HT-29 (cell line): ENCODE measurements at regions not wholly inside any gene's neighbourhood (a gene's known extent, or its start where the extent isn't known, plus 50 kb on each side); places are given as distances from the start of the nearest gene placed in this dataset.

Source experiments
- DNase-seq: peaks from one replicate; pipeline ENCODE4 v3.0.0-alpha.2; 2015; ENCODE audit warnings: low spot score

- no peak for DNase-seq
Observed at GRCh38 chr3:40853474-40853873, 328.7 kb downstream of the ZNF621 start.

- no peak for DNase-seq
Observed at GRCh38 chr3:40855871-40856270, 331.1 kb downstream of the ZNF621 start.

GRCh38 chr3:40858364-40859115 lies 333.8 kb downstream of the ZNF621 start:
- no peak for DNase-seq

- no peak for DNase-seq
Observed at GRCh38 chr3:40862946-40863345, 336.4 kb upstream of the CTNNB1 start.

DNA sequence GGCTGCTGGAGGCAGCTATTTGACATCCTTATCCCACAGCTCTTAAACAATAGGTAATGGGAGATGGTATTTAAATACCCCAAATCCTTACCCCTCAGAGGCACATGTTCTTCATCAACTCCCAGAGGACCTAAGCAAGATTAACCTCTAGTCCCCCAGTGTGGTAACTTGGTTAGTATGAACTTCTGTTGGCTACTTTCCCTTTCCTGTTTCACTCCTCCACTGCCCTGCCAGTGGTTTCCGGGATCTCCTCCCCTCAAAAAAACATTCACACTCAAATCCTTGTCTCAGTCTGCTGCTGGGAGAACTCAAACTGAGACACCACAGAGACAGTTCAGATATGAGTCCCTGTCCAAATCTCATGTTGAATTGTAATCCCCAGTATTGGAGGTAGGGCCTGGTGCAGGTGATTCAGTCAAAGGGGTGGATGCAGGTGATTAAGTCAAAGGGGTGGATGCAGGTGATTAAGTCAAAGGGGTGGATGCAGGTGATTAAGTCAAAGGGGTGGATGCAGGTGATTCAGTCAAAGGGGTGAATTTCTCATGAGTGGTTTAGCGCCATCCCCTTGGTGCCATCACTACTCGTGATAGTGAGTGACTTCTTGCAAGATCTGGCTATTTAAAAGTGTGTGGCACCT lies 335.0 kb upstream of the CTNNB1 start:
- no peak for DNase-seq

- DNase-seq = no peak
Observed at GRCh38 chr3:40864915-40865314, 334.4 kb upstream of the CTNNB1 start.

DNA sequence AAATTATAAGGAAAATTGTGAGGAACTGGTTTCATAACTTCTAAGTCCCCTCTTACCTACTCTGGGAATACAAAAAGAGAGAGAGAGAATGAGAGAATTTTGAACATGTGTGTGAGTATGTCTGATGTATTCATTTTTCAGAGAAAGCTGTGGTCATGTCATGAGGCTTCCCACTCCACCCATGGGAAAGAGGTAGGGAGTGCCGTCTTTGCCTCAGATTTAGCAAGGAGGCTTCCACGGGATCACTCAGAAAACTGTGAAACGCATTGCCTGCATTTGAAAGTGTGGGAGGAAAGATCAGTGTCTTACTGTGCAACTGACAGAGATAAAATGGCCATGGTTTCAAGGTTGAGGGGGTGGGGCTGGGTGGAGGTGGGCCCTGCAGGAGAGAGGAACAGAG lies 331.5 kb upstream of the CTNNB1 start:
- DNase-seq = no peak

DNA sequence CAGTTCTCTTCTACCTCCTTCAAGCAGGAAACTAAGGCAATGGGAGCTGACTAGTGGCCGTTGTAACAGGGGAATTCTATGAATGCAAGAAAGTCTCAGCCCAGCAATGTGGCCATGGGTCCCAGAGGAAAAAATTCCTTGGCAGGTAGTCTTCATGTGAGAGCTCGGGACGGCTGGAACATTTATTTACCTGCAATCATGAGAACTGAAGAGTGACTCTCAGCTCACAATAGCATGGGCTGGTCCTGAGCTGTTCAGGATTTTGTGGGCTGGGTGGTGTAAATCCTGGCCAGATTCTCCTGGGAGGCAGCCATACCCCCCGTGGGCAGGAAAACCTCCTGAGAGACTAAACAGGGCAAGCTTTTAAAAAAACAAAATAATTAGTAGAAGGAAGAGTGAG lies 330.3 kb upstream of the CTNNB1 start:
- no peak for DNase-seq

DNA sequence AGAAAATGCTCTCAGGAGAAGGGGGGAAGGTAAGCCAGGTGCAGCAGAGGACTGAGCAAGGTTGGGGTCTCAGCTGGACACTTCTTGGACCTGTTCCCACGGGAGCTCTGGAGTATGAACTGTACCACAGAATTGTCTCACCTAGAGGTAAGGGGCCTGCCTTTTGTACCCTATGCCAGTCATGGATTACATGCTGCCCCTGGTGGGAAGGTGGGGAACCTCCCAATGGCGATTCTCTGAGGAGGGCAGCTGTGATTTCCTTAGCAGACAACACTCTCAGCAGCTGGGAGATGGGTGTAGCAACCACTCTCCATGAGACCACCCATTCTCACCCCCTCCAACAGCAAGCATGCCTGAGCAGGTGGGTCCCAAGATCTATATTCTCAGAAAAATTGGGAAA lies 329.4 kb upstream of the CTNNB1 start:
- DNase-seq = no peak

GRCh38 chr3:40871394-40871793 lies 327.9 kb upstream of the CTNNB1 start:
- no peak for DNase-seq

GRCh38 chr3:40872258-40872920 lies 326.9 kb upstream of the CTNNB1 start:
- DNase-seq = no peak

- no peak for DNase-seq
Observed at GRCh38 chr3:40873476-40873875, 325.8 kb upstream of the CTNNB1 start.

DNA sequence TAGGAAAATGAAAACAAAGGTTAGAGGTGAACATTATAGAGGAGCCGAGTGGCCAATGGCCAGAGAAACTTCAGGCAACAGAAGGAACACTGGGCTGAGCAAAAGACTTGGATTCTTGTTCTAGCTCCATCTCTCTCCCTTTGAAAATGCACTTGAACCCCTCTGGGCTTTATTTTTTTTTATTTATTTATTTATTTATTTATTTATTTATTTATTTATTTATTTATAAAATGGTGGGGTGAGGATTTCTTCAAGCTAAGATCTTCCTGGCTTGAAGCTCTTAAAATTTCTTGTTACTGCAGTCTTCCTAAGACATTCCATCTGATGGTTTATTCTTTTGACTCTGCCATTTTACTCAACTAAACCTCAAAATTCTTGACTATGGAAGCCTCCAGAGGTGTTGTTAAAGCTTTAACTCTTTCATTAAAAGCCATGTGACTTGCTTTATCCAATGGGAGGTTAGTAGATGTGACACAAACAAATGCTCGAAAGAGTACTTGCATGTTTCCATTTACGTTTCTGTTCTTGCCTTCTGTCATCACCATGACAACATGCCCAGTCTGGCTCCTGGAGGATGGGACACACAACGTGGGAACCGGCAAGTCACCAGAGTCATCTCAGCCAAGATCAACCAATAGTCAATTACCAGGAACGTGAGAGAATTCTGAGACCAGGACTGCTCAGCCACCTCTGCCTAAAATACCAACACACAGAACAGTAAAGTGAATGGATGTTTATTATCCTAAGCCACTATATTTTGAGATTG lies 325.2 kb upstream of the CTNNB1 start:
- DNase-seq = no peak

- DNase-seq = no peak
Observed at GRCh38 chr3:40875581-40875980, 323.7 kb upstream of the CTNNB1 start.

DNA sequence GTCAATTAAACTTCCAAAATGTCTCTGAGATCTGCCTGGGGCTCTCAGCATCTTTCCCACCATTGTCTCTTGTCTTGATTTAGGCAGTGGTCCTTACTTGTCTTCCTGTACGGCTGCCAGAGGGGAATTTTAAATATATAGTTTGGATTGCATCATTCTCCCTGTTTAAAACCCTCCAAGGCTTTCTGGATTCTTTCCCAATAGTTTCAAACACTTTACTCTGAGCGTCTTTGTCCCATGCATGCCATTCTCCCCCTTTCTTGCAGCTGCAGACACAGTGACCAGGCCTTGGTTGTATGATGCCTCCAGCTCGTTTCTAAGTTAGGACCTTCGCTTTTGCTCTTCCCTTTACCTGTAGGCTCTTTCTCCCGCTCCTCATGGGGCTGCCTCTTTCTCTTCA lies 323.3 kb upstream of the CTNNB1 start:
- DNase-seq = no peak

- no peak for DNase-seq
Observed at GRCh38 chr3:40876496-40876895, 322.8 kb upstream of the CTNNB1 start.

- no peak for DNase-seq
Observed at GRCh38 chr3:40877631-40878463, 321.5 kb upstream of the CTNNB1 start.

DNA sequence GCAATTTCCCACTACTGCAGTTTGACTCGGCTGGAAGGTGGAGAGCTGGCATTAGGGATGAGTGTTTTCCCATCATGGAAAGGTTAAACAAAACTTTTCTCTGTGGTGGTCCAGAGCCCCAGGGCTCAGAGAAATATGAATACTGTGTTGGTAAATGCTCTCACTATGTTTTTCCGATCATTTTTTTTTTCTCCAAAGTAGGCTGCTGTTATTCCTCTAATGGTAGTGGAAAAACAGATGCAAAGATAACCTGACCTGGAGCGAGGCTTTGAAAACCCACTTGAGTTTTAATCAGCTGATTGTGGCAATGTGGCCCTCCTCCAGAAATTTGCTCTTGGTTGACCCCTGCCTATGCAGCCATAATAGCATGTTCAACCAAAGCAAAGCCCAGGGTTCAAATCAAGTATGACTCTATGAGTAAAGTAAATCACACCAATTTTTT lies 320.8 kb upstream of the CTNNB1 start:
- DNase-seq = no peak

DNA sequence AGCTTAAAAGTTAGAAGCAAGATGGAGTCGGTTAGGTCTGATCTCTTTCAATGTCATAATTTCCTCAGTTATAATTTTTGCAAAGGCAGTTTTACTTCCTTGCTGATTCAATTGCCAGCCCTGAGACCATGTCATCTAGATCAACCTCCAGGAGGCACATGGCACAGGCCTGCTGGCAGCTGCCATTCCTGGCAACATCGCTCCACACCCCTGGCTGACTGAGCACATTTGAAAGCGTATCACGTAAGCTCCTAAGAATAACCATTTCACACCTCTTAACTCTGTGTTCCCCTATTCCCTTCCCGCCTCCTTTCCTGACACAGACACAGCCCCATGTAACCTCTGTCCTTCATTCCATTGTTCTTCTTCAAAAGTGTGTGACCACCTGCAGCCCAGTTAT lies 313.9 kb upstream of the CTNNB1 start:
- no peak for DNase-seq

DNA sequence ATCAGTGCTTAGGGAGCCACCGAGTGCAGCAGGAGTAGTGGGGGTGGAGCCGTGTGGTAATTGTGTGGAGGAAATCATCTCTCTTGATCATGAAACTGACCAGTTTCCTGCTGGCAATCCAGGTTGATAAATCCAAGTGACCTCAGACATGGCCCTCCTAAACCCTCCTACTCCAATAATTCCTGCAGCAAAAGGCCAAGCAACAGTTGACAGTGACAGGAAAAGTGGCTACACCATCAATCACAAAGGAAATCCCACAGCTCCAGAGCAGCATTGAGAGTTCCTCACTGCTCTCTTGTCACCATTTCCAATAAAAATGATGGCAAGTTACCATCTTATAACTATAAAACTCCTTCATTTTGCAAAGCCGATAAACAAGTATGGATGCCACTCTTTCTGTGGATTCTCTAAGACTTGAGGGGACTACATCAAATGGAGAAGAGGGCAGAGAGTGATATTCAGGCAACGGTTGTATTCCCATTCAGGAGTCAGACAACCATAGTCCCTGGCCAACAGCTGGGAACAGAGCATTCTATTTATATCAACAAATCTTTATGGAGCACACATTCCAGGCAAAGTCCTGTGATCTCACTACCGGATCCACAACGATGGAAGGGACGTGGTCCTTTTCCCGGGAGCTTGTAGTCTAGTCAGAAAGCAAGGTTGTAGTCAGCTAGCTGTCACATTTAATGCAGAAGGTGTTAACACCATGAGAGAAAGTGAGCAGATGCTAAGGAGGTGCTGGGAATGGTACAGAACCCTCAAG lies 312.5 kb upstream of the CTNNB1 start:
- no peak for DNase-seq
